HepG2 (cell line): ENCODE measurements at regions not wholly inside any gene's neighbourhood (a gene's known extent, or its start where the extent isn't known, plus 50 kb on each side); places are given as distances from the start of the nearest gene placed in this dataset.

ENCODE experiments used
- FOSL2 ChIP-seq: sonication (generic); formaldehyde crosslinking; IDR thresholded peaks from 2 replicates; pipeline ENCODE4 v1.4.0; 2020; ENCODE audit warnings: missing genetic modification reagents
- ZMYM2 ChIP-seq: sonication (generic); formaldehyde crosslinking; IDR thresholded peaks from 2 replicates; pipeline ENCODE4 v1.8.0; 2022; ENCODE audit warnings: mild to moderate bottlenecking, missing genetic modification reagents

- TF ChIP-seq ZMYM2 (CRISPR knock-in tag) (no peak), FOSL2 (CRISPR knock-in tag) (no peak)
Measured at GRCh38 chr6:140437619-140438345, 1063.3 kb upstream of the CITED2 start.
